SK-N-SH treated with all-trans-retinoic acid at 6 μM for 48 hours (cell line): ENCODE measurements at regions not wholly inside any gene's neighbourhood (a gene's known extent, or its start where the extent isn't known, plus 50 kb on each side); places are given as distances from the start of the nearest gene placed in this dataset.

Experiments used
- GLIS3 ChIP-seq: fragments of 250-450 bp; sonication (Bioruptor Pico); IDR thresholded peaks from 2 replicates; pipeline ENCODE4 v1.5.0; 2020; ENCODE audit warnings: mild to moderate bottlenecking, moderate library complexity
- ZFP30 ChIP-seq: fragments of 450-650 bp; formaldehyde crosslinking; IDR thresholded peaks from 2 replicates; pipeline ENCODE4 v1.5.0; 2022; ENCODE audit warnings: mild to moderate bottlenecking, moderate library complexity

GRCh38 chr7:57398548-57398947 lies 51.4 kb upstream of the ZNF716 start:
- TF ChIP-seq GLIS3 (CRISPR knock-in tag) (no peak), ZFP30 (CRISPR knock-in tag) (no peak)
